ENCODE measurements at regions not wholly inside any gene's neighbourhood (a gene's known extent, or its start where the extent isn't known, plus 50 kb on each side); places are given as distances from the start of the nearest gene placed in this dataset.

- no peak for TF ChIP-seq CHD7 (IDR thresholded peaks at IDR 0.05; ENCODE audit: insufficient replicate concordance, low read length)
- TF ChIP-seq HDAC6 (IDR thresholded peaks at IDR 0.05; ENCODE audit: low read depth, low read length) = no peak
- TF ChIP-seq, protein P1, sequence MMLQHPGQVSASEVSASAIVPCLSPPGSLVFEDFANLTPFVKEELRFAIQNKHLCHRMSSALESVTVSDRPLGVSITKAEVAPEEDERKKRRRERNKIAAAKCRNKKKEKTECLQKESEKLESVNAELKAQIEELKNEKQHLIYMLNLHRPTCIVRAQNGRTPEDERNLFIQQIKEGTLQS (IDR thresholded peaks at IDR 0.05; ENCODE audit: insufficient read depth, low read depth, low read length) = no peak
- no peak for TF ChIP-seq MAFK (IDR thresholded peaks at IDR 0.05; ENCODE audit: low read depth, low read length)
- TF ChIP-seq PHF8 (conservative IDR thresholded peaks at IDR 0.05; ENCODE audit: low read depth, low read length) = no peak
Measured at GRCh38 chr3:177878192-177878591, 658.0 kb upstream of the KCNMB2 start (continued).
